NCI-H1694 (cell line): ENCODE measurements at regions not wholly inside any gene's neighbourhood (a gene's known extent, or its start where the extent isn't known, plus 50 kb on each side); places are given as distances from the start of the nearest gene placed in this dataset.
"Not testable (repeated sequence)": the region's sequence is repeated elsewhere in the genome, so short reads cannot be mapped to it uniquely, and the experiment has no call there.

Source experiments
- DNase-seq: peaks from one replicate; lab custom pipeline; 2025; lab: John Stamatoyannopoulos, UW

GRCh38 chrX:95218976-95219375 lies 1465.7 kb upstream of the DIAPH2 start:
- no peak for DNase-seq

- no peak for DNase-seq
These were observed 1436.3 kb upstream of the DIAPH2 start for GRCh38 chrX:95248386-95248785.

GRCh38 chrX:95290455-95290854 lies 1394.2 kb upstream of the DIAPH2 start:
- DNase-seq = no peak

GRCh38 chrX:95291561-95291960 lies 1393.1 kb upstream of the DIAPH2 start:
- no peak for DNase-seq

- DNase-seq = no peak
These were observed 1365.8 kb upstream of the DIAPH2 start for GRCh38 chrX:95318882-95319281.

- no peak for DNase-seq
These were observed 1359.5 kb upstream of the DIAPH2 start for GRCh38 chrX:95325185-95325584.

- no peak for DNase-seq
These were observed 1354.3 kb upstream of the DIAPH2 start for GRCh38 chrX:95330292-95330691.

- no peak for DNase-seq
These were observed 1352.1 kb upstream of the DIAPH2 start for GRCh38 chrX:95332530-95332929.

- DNase-seq = peak; percentile 21
These were observed 1337.8 kb upstream of the DIAPH2 start for GRCh38 chrX:95346856-95347255.

GRCh38 chrX:95350774-95351488 lies 1333.7 kb upstream of the DIAPH2 start:
- DNase-seq = no peak

GRCh38 chrX:95367286-95367685 lies 1317.4 kb upstream of the DIAPH2 start:
- no peak for DNase-seq

GRCh38 chrX:95382799-95383198 lies 1301.8 kb upstream of the DIAPH2 start:
- peak; percentile 7 for DNase-seq

GRCh38 chrX:95383778-95384177 lies 1300.9 kb upstream of the DIAPH2 start:
- no peak for DNase-seq

GRCh38 chrX:95427389-95427788 lies 1257.3 kb upstream of the DIAPH2 start:
- DNase-seq = no peak

- no peak for DNase-seq
These were observed 1249.4 kb upstream of the DIAPH2 start for GRCh38 chrX:95435198-95435597.

GRCh38 chrX:95441836-95442235 lies 1242.8 kb upstream of the DIAPH2 start:
- DNase-seq = no peak

- no peak for DNase-seq
These were observed 1199.9 kb upstream of the DIAPH2 start for GRCh38 chrX:95484781-95485180.

- no peak for DNase-seq
These were observed 1178.9 kb upstream of the DIAPH2 start for GRCh38 chrX:95505721-95506120.

- DNase-seq = no peak
These were observed 1175.2 kb upstream of the DIAPH2 start for GRCh38 chrX:95509474-95509873.

GRCh38 chrX:95524018-95524417 lies 1160.6 kb upstream of the DIAPH2 start:
- DNase-seq = not testable (repeated sequence)

GRCh38 chrX:95536111-95536510 lies 1148.5 kb upstream of the DIAPH2 start:
- DNase-seq = no peak

- DNase-seq = no peak
These were observed 1148.0 kb upstream of the DIAPH2 start for GRCh38 chrX:95536661-95537060.

GRCh38 chrX:95539041-95539440 lies 1145.6 kb upstream of the DIAPH2 start:
- no peak for DNase-seq

- not testable (repeated sequence) for DNase-seq
These were observed 1135.1 kb upstream of the DIAPH2 start for GRCh38 chrX:95549552-95549951.
